HEK293 (cell line): ENCODE measurements at regions not wholly inside any gene's neighbourhood (a gene's known extent, or its start where the extent isn't known, plus 50 kb on each side); places are given as distances from the start of the nearest gene placed in this dataset.

ENCODE experiments used
- MZF1 ChIP-seq: fragments of 450-650 bp; formaldehyde crosslinking; IDR thresholded peaks from 2 replicates; pipeline ENCODE4 v1.5.1; 2017; ENCODE audit warnings: missing biosample characterization, missing genetic modification characterization, borderline replicate concordance
- ZNF548 ChIP-seq: fragments of 450-650 bp; formaldehyde crosslinking; IDR thresholded peaks from 2 replicates; pipeline ENCODE4 v1.5.1; 2016; ENCODE audit warnings: missing biosample characterization, missing genetic modification characterization

- TF ChIP-seq MZF1 (tag by site-specific recombination) (no peak), ZNF548 (no peak)
These were observed 72.8 kb upstream of the GRB10 start for GRCh38 chr7:50855526-50855925.
